T-cell (primary cell): ENCODE measurements at regions not wholly inside any gene's neighbourhood (a gene's known extent, or its start where the extent isn't known, plus 50 kb on each side); places are given as distances from the start of the nearest gene placed in this dataset.

Source experiments
- ATAC-seq, 4 experiments: fragments of 200-7000 bp in 3 of 4; fragments of 150-1000 bp in 1 of 4; cut with Tn5 transposase; replicated peaks in 1 of 4; 1 replicate in 3 of 4; 2 replicates in 1 of 4; pipeline ENCODE4 v1.10.0; 2021; ENCODE audit warnings: moderate library complexity in 3 of 4, mild to moderate bottlenecking in 2 of 4, moderate number of reproducible peaks in 1 of 4
- CTCF ChIA-PET, 2 donors: fragments of 300-600 bp; sonication (Branson Sonifier 250); formaldehyde crosslinking; loops; one replicate each; lab custom pipeline; 2022; ENCODE audit warnings: antibody characterized with exemption in 2 of 2; lab: Charles Lee
- POLR2A ChIA-PET, 2 donors: fragments of 300-600 bp; sonication (Branson Sonifier 250); formaldehyde crosslinking; loops; one replicate each; lab custom pipeline; 2022; ENCODE audit warnings: antibody characterized with exemption in 2 of 2; lab: Charles Lee
- DNase-seq, 35 experiments: peaks; one replicate each; pipeline versions ENCODE4 v3.0.0 to v3.0.0-alpha.2; 2013 to 2023
- H3K27ac ChIP-seq: one replicate; pipeline ENCODE4 v1.5.1; 2013; ENCODE audit warnings: low read length
- H3K27me3 ChIP-seq, 2 experiments: replicated peaks in 1 of 2; 1 replicate in 1 of 2; 2 replicates in 1 of 2; pipeline versions ENCODE4 v1.6.1 to v1.7.0; 2013; ENCODE audit warnings: low read length in 1 of 2, mixed read lengths in 1 of 2; ENCODE audit not compliant: control insufficient read depth in 2 of 2, insufficient read depth in 2 of 2; ENCODE audit errors: extremely low read depth in 1 of 2
- H3K36me3 ChIP-seq, 2 donors: 1 replicate in 1 of 2; 2 replicates in 1 of 2; pipeline versions ENCODE4 v1.6.1 to v1.7.0; 2013; ENCODE audit warnings: low read length in 1 of 2; ENCODE audit not compliant: control insufficient read depth in 2 of 2, insufficient read depth in 1 of 2; ENCODE audit errors: extremely low read depth in 1 of 2
- H3K4me1 ChIP-seq, 2 experiments: 1 replicate in 1 of 2; 2 replicates in 1 of 2; pipeline versions ENCODE4 v1.6.1 to v1.7.0; 2013; ENCODE audit warnings: low read length in 2 of 2, mixed read lengths in 1 of 2; ENCODE audit not compliant: insufficient read depth in 2 of 2, control insufficient read depth in 1 of 2; ENCODE audit errors: extremely low read depth in 1 of 2
- H3K4me3 ChIP-seq, 2 donors: 1 replicate in 1 of 2; 2 replicates in 1 of 2; pipeline versions ENCODE4 v1.5.1 to v1.7.0; 2013; ENCODE audit warnings: mild to moderate bottlenecking in 2 of 2, low read length in 1 of 2, moderate library complexity in 1 of 2; ENCODE audit not compliant: control insufficient read depth in 1 of 2; ENCODE audit errors: extremely low read depth in 1 of 2
- H3K9me3 ChIP-seq: 2 replicates; pipeline ENCODE4 v1.7.0; 2013
- H3K27ac Mint-ChIP-seq, 2 donors: one replicate each; pipeline ENCODE4 v1.8.0; 2020 to 2021; ENCODE audit warnings: mild to moderate bottlenecking in 2 of 2, mixed read lengths in 2 of 2
- H3K27me3 Mint-ChIP-seq, 2 donors: one replicate each; pipeline ENCODE4 v1.8.0; 2021 to 2022; ENCODE audit warnings: mixed read lengths in 2 of 2
- H3K36me3 Mint-ChIP-seq: one replicate; pipeline ENCODE4 v1.8.0; 2021; ENCODE audit warnings: mixed read lengths
- H3K4me1 Mint-ChIP-seq, 3 donors: one replicate each; pipeline ENCODE4 v1.8.0; 2020 to 2022; ENCODE audit warnings: mixed read lengths in 3 of 3, mild to moderate bottlenecking in 1 of 3
- H3K4me3 Mint-ChIP-seq, 3 donors: one replicate each; pipeline ENCODE4 v1.8.0; 2020 to 2022; ENCODE audit warnings: mild to moderate bottlenecking in 3 of 3, mixed read lengths in 3 of 3, moderate library complexity in 3 of 3
- H3K9me3 Mint-ChIP-seq, 3 donors: one replicate each; pipeline ENCODE4 v1.8.0; 2020 to 2022; ENCODE audit warnings: mixed read lengths in 3 of 3
- WGBS: methylation state at CpG from one replicate; pipeline ENCODE4 v1.1.5; 2013; ENCODE audit warnings: missing lambda C conversion rate; ENCODE audit not compliant: insufficient coverage; 5-methylcytosine and 5-hydroxymethylcytosine counted together

DNA sequence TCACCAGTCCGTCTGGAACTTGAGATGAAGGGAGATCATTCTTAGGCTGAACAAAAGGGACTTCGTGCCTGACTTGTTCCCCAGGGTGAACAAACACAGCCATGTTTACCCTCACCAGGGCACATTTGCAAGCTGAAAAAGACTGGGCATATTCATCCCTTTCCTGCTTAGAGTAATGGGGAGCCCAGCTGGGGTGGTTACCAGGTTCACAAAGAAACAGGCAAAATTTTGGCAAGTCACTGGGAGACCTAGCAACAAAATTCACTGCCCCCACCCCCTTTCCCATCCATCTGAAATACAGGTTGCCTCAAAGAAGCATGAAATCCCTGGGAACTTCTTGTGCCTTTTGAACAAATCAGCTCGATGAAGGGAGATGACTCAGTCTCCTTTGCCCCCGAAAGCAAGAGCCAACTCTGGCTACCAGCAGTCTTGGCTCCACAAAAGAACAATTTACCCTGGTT lies 775.0 kb downstream of the SQOR start:
- DNase-seq (no peak), ATAC-seq (no peak)
- Histone ChIP-seq H3K27me3 (no peaks in the 10 kb centered on the region), H3K27ac (no peak overlapping the region), H3K36me3 (no peaks in the 10 kb centered on the region), H3K9me3 (no peaks in the 10 kb centered on the region), H3K4me3 (no peak overlapping the region), H3K4me1 (no peaks in the 10 kb centered on the region)
- no peak overlapping the region for H3K27ac Mint-ChIP-seq
- CTCF ChIA-PET, result interaction anchor here in 1 of 2 donors (0.6 kb wide), 1 partner anchor 107 kb away, joined by 5 read pairs; no protein-coding TSS in a partner anchor
- H3K4me1 Mint-ChIP-seq, result no peaks in the 10 kb centered on the region
- POLR2A ChIA-PET, result no interaction called here
- H3K36me3 Mint-ChIP-seq, result no peaks in the 10 kb centered on the region
- 33% methylated on average over 1 of the region's 4 CpGs for WGBS
- no peaks in the 10 kb centered on the region for H3K27me3 Mint-ChIP-seq
- peaks cover 0 to 6% (median 4%) of the 10 kb centered on the region in 3 donors for H3K9me3 Mint-ChIP-seq
- H3K4me3 Mint-ChIP-seq, result no peak overlapping the region

GRCh38 chr15:46410705-46411104 lies 775.9 kb downstream of the SQOR start:
- H3K27ac Mint-ChIP-seq, result no peak overlapping the region
- WGBS, result 67% methylated on average over 1 of the region's 2 CpGs
- ChIA-PET CTCF (interaction anchor here in 1 of 2 donors (0.6 kb wide), 1 partner anchor 108 kb away, joined by 6 read pairs; no protein-coding TSS in a partner anchor), POLR2A (no interaction called here)
- DNase-seq, result no peak
- Histone ChIP-seq H3K4me1 (no peaks in the 10 kb centered on the region), H3K9me3 (no peaks in the 10 kb centered on the region), H3K4me3 (no peak overlapping the region), H3K27me3 (no peaks in the 10 kb centered on the region), H3K36me3 (no peaks in the 10 kb centered on the region), H3K27ac (no peak overlapping the region)
- H3K9me3 Mint-ChIP-seq, result peaks cover 0 to 6% (median 4%) of the 10 kb centered on the region in 3 donors
- no peak for ATAC-seq
- no peaks in the 10 kb centered on the region for H3K36me3 Mint-ChIP-seq
- H3K4me1 Mint-ChIP-seq, result no peaks in the 10 kb centered on the region
- H3K4me3 Mint-ChIP-seq, result no peak overlapping the region
- no peaks in the 10 kb centered on the region for H3K27me3 Mint-ChIP-seq

GRCh38 chr15:46411900-46412299 lies 777.1 kb downstream of the SQOR start:
- H3K36me3 ChIP-seq, result no peaks in the 10 kb centered on the region
- no peaks in the 10 kb centered on the region for H3K9me3 ChIP-seq
- no peak overlapping the region for H3K4me3 Mint-ChIP-seq
- H3K4me3 ChIP-seq, result no peak overlapping the region
- H3K36me3 Mint-ChIP-seq, result no peaks in the 10 kb centered on the region
- no peak overlapping the region for H3K27ac Mint-ChIP-seq
- DNase-seq (no peak), ATAC-seq (no peak)
- H3K27me3 Mint-ChIP-seq, result no peaks in the 10 kb centered on the region
- H3K4me1 Mint-ChIP-seq, result no peaks in the 10 kb centered on the region
- ChIA-PET POLR2A (no interaction called here), CTCF (no interaction called here)
- peaks cover 0 to 6% (median 4%) of the 10 kb centered on the region in 3 donors for H3K9me3 Mint-ChIP-seq
- no peaks in the 10 kb centered on the region for H3K27me3 ChIP-seq
- no peak overlapping the region for H3K27ac ChIP-seq
- 100% methylated on average over 1 of the region's 2 CpGs for WGBS
- H3K4me1 ChIP-seq, result no peaks in the 10 kb centered on the region

DNA sequence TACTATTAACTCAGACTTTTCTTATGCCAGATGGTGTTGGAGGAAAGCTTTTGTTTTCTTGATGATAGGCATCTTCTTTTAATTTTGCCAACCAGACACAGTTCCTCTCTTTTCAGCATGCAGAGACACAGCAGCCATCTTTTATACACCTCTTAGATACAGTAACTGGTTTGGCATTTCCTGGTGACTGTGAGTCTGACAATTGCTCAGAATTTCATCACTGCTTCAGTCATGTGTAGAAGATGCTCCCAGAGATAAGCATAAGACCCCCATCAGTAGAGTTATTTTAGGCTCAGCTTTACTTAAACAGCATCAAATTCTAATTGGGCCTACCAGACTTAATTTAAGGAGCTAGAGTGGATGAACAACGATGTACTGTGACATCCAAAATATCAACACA lies 779.0 kb downstream of the SQOR start:
- H3K36me3 ChIP-seq, result no peaks in the 10 kb centered on the region
- POLR2A ChIA-PET, result no interaction called here

GRCh38 chr15:46416544-46416943 lies 781.7 kb downstream of the SQOR start:
- Histone ChIP-seq H3K36me3 (no peaks in the 10 kb centered on the region), H3K9me3 (no peaks in the 10 kb centered on the region), H3K4me3 (no peak overlapping the region), H3K27me3 (no peaks in the 10 kb centered on the region), H3K4me1 (no peaks in the 10 kb centered on the region), H3K27ac (no peak overlapping the region)
- ChIA-PET CTCF (no interaction called here), POLR2A (no interaction called here)
- no CpG with 5 or more reads among the region's 1 CpG for WGBS
- Mint-ChIP-seq H3K36me3 (no peaks in the 10 kb centered on the region), H3K4me1 (no peaks in the 10 kb centered on the region), H3K27me3 (no peaks in the 10 kb centered on the region), H3K9me3 (peaks cover 4 to 13% (median 7%) of the 10 kb centered on the region in 3 donors), H3K4me3 (no peak overlapping the region), H3K27ac (no peak overlapping the region)
- DNase-seq (no peak), ATAC-seq (no peak)

More for the DNA sequence above, 779.0 kb downstream of the SQOR start:
- Mint-ChIP-seq H3K36me3 (no peaks in the 10 kb centered on the region), H3K4me1 (no peaks in the 10 kb centered on the region), H3K9me3 (peaks cover 4 to 10% (median 7%) of the 10 kb centered on the region in 3 donors), H3K27ac (no peak overlapping the region), H3K27me3 (no peaks in the 10 kb centered on the region), H3K4me3 (no peak overlapping the region)
- no peak for ATAC-seq
- Histone ChIP-seq H3K9me3 (no peaks in the 10 kb centered on the region), H3K4me1 (no peaks in the 10 kb centered on the region), H3K27me3 (no peaks in the 10 kb centered on the region), H3K27ac (no peak overlapping the region), H3K4me3 (no peak overlapping the region)
- DNase-seq, result no peak
- no CpG with 5 or more reads among the region's 1 CpG for WGBS
- CTCF ChIA-PET, result no interaction called here

DNA sequence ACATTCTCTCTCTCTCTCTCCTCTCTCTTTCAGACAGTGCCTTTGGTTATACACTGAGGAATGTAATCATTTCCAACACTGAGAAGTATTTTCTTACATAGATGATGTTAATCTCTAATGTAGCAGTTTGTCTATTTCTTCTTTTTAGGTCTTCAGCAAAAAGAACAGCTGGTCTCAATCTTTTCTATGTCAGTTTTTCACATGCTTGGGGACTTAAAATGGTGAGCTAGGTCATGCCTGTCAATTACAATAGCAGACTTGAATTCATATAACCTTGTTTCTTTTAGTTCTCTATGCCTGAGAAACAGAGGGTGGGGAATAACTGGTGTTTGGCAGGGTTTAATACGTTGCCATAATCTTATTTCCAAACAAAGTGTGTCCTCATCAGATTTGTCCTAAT lies 786.2 kb downstream of the SQOR start:
- Mint-ChIP-seq H3K27me3 (no peaks in the 10 kb centered on the region), H3K4me3 (no peak overlapping the region), H3K4me1 (no peaks in the 10 kb centered on the region), H3K9me3 (peaks cover 0 to 16% (median 14%) of the 10 kb centered on the region in 3 donors), H3K27ac (no peak overlapping the region), H3K36me3 (no peaks in the 10 kb centered on the region)
- no peaks in the 10 kb centered on the region for H3K9me3 ChIP-seq
- DNase-seq (no peak), ATAC-seq (no peak)
- CTCF ChIA-PET, result no interaction called here
- H3K27me3 ChIP-seq, result no peaks in the 10 kb centered on the region
- no CpG with 5 or more reads among the region's 1 CpG for WGBS
- POLR2A ChIA-PET, result no interaction called here
- no peak overlapping the region for H3K4me3 ChIP-seq
- H3K27ac ChIP-seq, result no peak overlapping the region
- H3K36me3 ChIP-seq, result no peaks in the 10 kb centered on the region
- H3K4me1 ChIP-seq, result no peaks in the 10 kb centered on the region
